Endometrial microvascular endothelial cells (primary cell): ENCODE measurements at regions not wholly inside any gene's neighbourhood (a gene's known extent, or its start where the extent isn't known, plus 50 kb on each side); places are given as distances from the start of the nearest gene placed in this dataset.
"Not testable (repeated sequence)": the region's sequence is repeated elsewhere in the genome, so short reads cannot be mapped to it uniquely, and the experiment has no call there.

Experiments used
- in situ Hi-C: cut with HindIII; loops from 2 replicates; pipeline ENCODE4 v1.10.0; 2017; ENCODE audit warnings: low sequenced_read_pairs, low pct_unique_long_range_greater_than_20kb; ENCODE audit errors: inconsistent ontology term

GRCh38 chr6:84587202-84587940, 177.0 kb downstream of the TBX18 start:
- in situ Hi-C loops, result not testable (repeated sequence)

- in situ Hi-C loops, result no loop called here
Measured at GRCh38 chr6:84583784-84584183, 180.6 kb downstream of the TBX18 start.

- in situ Hi-C loops, result no loop called here
Measured at GRCh38 chr6:84582997-84583396, 181.4 kb downstream of the TBX18 start.

- in situ Hi-C loops, result no loop called here
Measured at GRCh38 chr6:84581494-84582259, 182.7 kb downstream of the TBX18 start.

GRCh38 chr6:84579404-84579803, 185.0 kb downstream of the TBX18 start:
- in situ Hi-C loops, result no loop called here

GRCh38 chr6:84576029-84576428, 188.4 kb downstream of the TBX18 start:
- in situ Hi-C loops, result no loop called here

- in situ Hi-C loops, result no loop called here
Measured at GRCh38 chr6:84575264-84575663, 189.1 kb downstream of the TBX18 start.

- in situ Hi-C loops, result no loop called here
Measured at GRCh38 chr6:84569882-84570281, 194.5 kb downstream of the TBX18 start.

- in situ Hi-C loops, result no loop called here
Measured at GRCh38 chr6:84568971-84569370, 195.4 kb downstream of the TBX18 start.

GRCh38 chr6:84565718-84566117, 198.7 kb downstream of the TBX18 start:
- in situ Hi-C loops, result not testable (repeated sequence)

GRCh38 chr6:84560436-84561390, 203.7 kb downstream of the TBX18 start:
- in situ Hi-C loops, result no loop called here

GRCh38 chr6:84556541-84557335, 207.7 kb downstream of the TBX18 start:
- in situ Hi-C loops, result no loop called here

GRCh38 chr6:84554706-84555105, 209.7 kb downstream of the TBX18 start:
- in situ Hi-C loops, result no loop called here

GRCh38 chr6:84554074-84554473, 210.3 kb downstream of the TBX18 start:
- in situ Hi-C loops, result no loop called here

- in situ Hi-C loops, result no loop called here
Measured at GRCh38 chr6:84553527-84553926, 210.9 kb downstream of the TBX18 start.

- in situ Hi-C loops, result no loop called here
Measured at GRCh38 chr6:84551797-84552196, 212.6 kb downstream of the TBX18 start.

GRCh38 chr6:84549917-84550316, 214.5 kb downstream of the TBX18 start:
- in situ Hi-C loops, result no loop called here

GRCh38 chr6:84547341-84547801, 217.0 kb downstream of the TBX18 start:
- in situ Hi-C loops, result no loop called here
